ENCODE measurements at regions not wholly inside any gene's neighbourhood (a gene's known extent, or its start where the extent isn't known, plus 50 kb on each side); places are given as distances from the start of the nearest gene placed in this dataset.
A peak's percentile ranks its signal among the peaks of the same experiment; 100 is the strongest.
"Not testable (repeated sequence)": the region's sequence is repeated elsewhere in the genome, so short reads cannot be mapped to it uniquely, and the experiment has no call there.

GRCh38 chr3:597304-597703, 400.7 kb downstream of the CHL1 start:
- H3K27me3 ChIP-seq, H3K36me3 ChIP-seq, H3K4me3 ChIP-seq, H3K9me3 ChIP-seq, DNase-seq: not testable (repeated sequence)

GRCh38 chr3:597746-598145, 401.2 kb downstream of the CHL1 start:
- H3K27me3 ChIP-seq, H3K4me3 ChIP-seq, H3K9me3 ChIP-seq, DNase-seq, H3K36me3 ChIP-seq: not testable (repeated sequence)

GRCh38 chr3:607480-607879, 410.9 kb downstream of the CHL1 start:
- not testable (repeated sequence) for DNase-seq, H3K4me3 ChIP-seq, H3K36me3 ChIP-seq, H3K27me3 ChIP-seq, H3K9me3 ChIP-seq

- H3K4me3 ChIP-seq, result no peak overlapping the region
- H3K36me3 ChIP-seq, result no peaks in the 10 kb centered on the region
- no peaks in the 10 kb centered on the region for H3K27me3 ChIP-seq
- DNase-seq, result no peak
- H3K9me3 ChIP-seq, result no peaks in the 10 kb centered on the region
Measured at GRCh38 chr3:621714-622113, 425.2 kb downstream of the CHL1 start.

GRCh38 chr3:622314-622713, 425.8 kb downstream of the CHL1 start:
- Histone ChIP-seq H3K4me3 (no peak overlapping the region), H3K36me3 (no peaks in the 10 kb centered on the region), H3K9me3 (no peaks in the 10 kb centered on the region), H3K27me3 (no peaks in the 10 kb centered on the region)
- no peak for DNase-seq

GRCh38 chr3:623914-624545, 427.5 kb downstream of the CHL1 start:
- H3K9me3 ChIP-seq, result no peaks in the 10 kb centered on the region
- no peaks in the 10 kb centered on the region for H3K27me3 ChIP-seq
- no peak overlapping the region for H3K4me3 ChIP-seq

GRCh38 chr3:632571-633170, 436.1 kb downstream of the CHL1 start:
- Histone ChIP-seq H3K36me3 (no peaks in the 10 kb centered on the region), H3K9me3 (no peaks in the 10 kb centered on the region), H3K4me3 (no peak overlapping the region), H3K27me3 (no peaks in the 10 kb centered on the region)
- peak; percentile 12 for DNase-seq

More at GRCh38 chr3:623914-624545, 427.5 kb downstream of the CHL1 start:
- DNase-seq, result no peak
- no peaks in the 10 kb centered on the region for H3K36me3 ChIP-seq

GRCh38 chr3:634511-634910, 437.9 kb downstream of the CHL1 start:
- no peak for DNase-seq
- no peak overlapping the region for H3K4me3 ChIP-seq
- no peaks in the 10 kb centered on the region for H3K36me3 ChIP-seq
- no peaks in the 10 kb centered on the region for H3K9me3 ChIP-seq
- no peaks in the 10 kb centered on the region for H3K27me3 ChIP-seq

- H3K27me3 ChIP-seq, result no peaks in the 10 kb centered on the region
- no peaks in the 10 kb centered on the region for H3K36me3 ChIP-seq
- no peaks in the 10 kb centered on the region for H3K9me3 ChIP-seq
- no peak overlapping the region for H3K4me3 ChIP-seq
- no peak for DNase-seq
Measured at GRCh38 chr3:635393-635792, 438.8 kb downstream of the CHL1 start.

GRCh38 chr3:643376-643775, 446.8 kb downstream of the CHL1 start:
- DNase-seq, result no peak
- Histone ChIP-seq H3K36me3 (no peaks in the 10 kb centered on the region), H3K9me3 (no peaks in the 10 kb centered on the region), H3K27me3 (no peaks in the 10 kb centered on the region), H3K4me3 (no peak overlapping the region)

- no peak for DNase-seq
- Histone ChIP-seq H3K27me3 (no peaks in the 10 kb centered on the region), H3K9me3 (no peaks in the 10 kb centered on the region), H3K4me3 (no peak overlapping the region), H3K36me3 (no peaks in the 10 kb centered on the region)
Measured at GRCh38 chr3:655824-656223, 437.0 kb upstream of the CNTN6 start.

GRCh38 chr3:661356-661755, 431.5 kb upstream of the CNTN6 start:
- no peaks in the 10 kb centered on the region for H3K36me3 ChIP-seq
- no peak for DNase-seq
- H3K4me3 ChIP-seq, result no peak overlapping the region
- no peaks in the 10 kb centered on the region for H3K9me3 ChIP-seq
- no peaks in the 10 kb centered on the region for H3K27me3 ChIP-seq

- H3K4me3 ChIP-seq, result no peak overlapping the region
- no peaks in the 10 kb centered on the region for H3K36me3 ChIP-seq
- DNase-seq, result no peak
- no peaks in the 10 kb centered on the region for H3K27me3 ChIP-seq
- H3K9me3 ChIP-seq, result no peaks in the 10 kb centered on the region
Measured at GRCh38 chr3:674116-674515, 418.7 kb upstream of the CNTN6 start.

GRCh38 chr3:675846-676245, 417.0 kb upstream of the CNTN6 start:
- Histone ChIP-seq H3K4me3 (no peak overlapping the region), H3K27me3 (no peaks in the 10 kb centered on the region), H3K36me3 (no peaks in the 10 kb centered on the region), H3K9me3 (no peaks in the 10 kb centered on the region)
- no peak for DNase-seq

- no peak for DNase-seq
- no peak overlapping the region for H3K4me3 ChIP-seq
- H3K27me3 ChIP-seq, result no peaks in the 10 kb centered on the region
- no peaks in the 10 kb centered on the region for H3K36me3 ChIP-seq
- no peaks in the 10 kb centered on the region for H3K9me3 ChIP-seq
Measured at GRCh38 chr3:683770-684169, 409.1 kb upstream of the CNTN6 start.

GRCh38 chr3:690770-691169, 402.1 kb upstream of the CNTN6 start:
- Histone ChIP-seq H3K4me3 (no peak overlapping the region), H3K27me3 (no peaks in the 10 kb centered on the region), H3K9me3 (no peaks in the 10 kb centered on the region), H3K36me3 (no peaks in the 10 kb centered on the region)
- DNase-seq, result no peak

- Histone ChIP-seq H3K36me3 (no peaks in the 10 kb centered on the region), H3K9me3 (no peaks in the 10 kb centered on the region), H3K4me3 (no peak overlapping the region), H3K27me3 (no peaks in the 10 kb centered on the region)
- DNase-seq, result no peak
Measured at GRCh38 chr3:700514-700913, 392.3 kb upstream of the CNTN6 start.

GRCh38 chr3:707041-707440, 385.8 kb upstream of the CNTN6 start:
- no peaks in the 10 kb centered on the region for H3K9me3 ChIP-seq
- no peaks in the 10 kb centered on the region for H3K36me3 ChIP-seq
- H3K27me3 ChIP-seq, result no peaks in the 10 kb centered on the region
- no peak for DNase-seq
- H3K4me3 ChIP-seq, result no peak overlapping the region
